ENCODE measurements at regions not wholly inside any gene's neighbourhood (a gene's known extent, or its start where the extent isn't known, plus 50 kb on each side); places are given as distances from the start of the nearest gene placed in this dataset.

- no peaks in the 10 kb centered on the region for H3K36me3 ChIP-seq
- H3K27ac ChIP-seq: no peak overlapping the region
- H3K4me1 ChIP-seq: no peaks in the 10 kb centered on the region
- WGBS, 2 donors: 92 to 99% methylated on average over 4 of the region's 4 CpGs
- no peak for FAIRE-seq
- no peak for TF ChIP-seq CTCF (IDR thresholded peaks at IDR 0.05)
- no peaks in the 10 kb centered on the region for H3K27me3 ChIP-seq
- no peak for DNase-seq
- H3K9me3 ChIP-seq: no peaks in the 10 kb centered on the region
- no peak overlapping the region for H3K4me3 ChIP-seq
- no peak for ATAC-seq
- intact Hi-C loops (cut with DNase I): no loop called here
Observed at GRCh38 chr18:73973972-73974371, 173.7 kb downstream of the FBXO15 start.

- H3K27ac ChIP-seq: no peak overlapping the region
- H3K4me3 ChIP-seq: no peak overlapping the region
- ATAC-seq: no peak
- H3K36me3 ChIP-seq: no peaks in the 10 kb centered on the region
- H3K27me3 ChIP-seq: no peaks in the 10 kb centered on the region
- DNase-seq: no peak
- intact Hi-C loops (cut with DNase I): no loop called here
- TF ChIP-seq CTCF (IDR thresholded peaks at IDR 0.05): no peak
- H3K4me1 ChIP-seq: no peaks in the 10 kb centered on the region
- WGBS, 2 donors: 59 to 68% methylated on average over 2 of the region's 2 CpGs
- no peak for FAIRE-seq
- no peaks in the 10 kb centered on the region for H3K9me3 ChIP-seq
Observed at GRCh38 chr18:73966954-73967353, 180.7 kb downstream of the FBXO15 start.

- no peak for ATAC-seq
- Histone ChIP-seq H3K4me1 (no peaks in the 10 kb centered on the region), H3K4me3 (no peak overlapping the region), H3K27me3 (no peaks in the 10 kb centered on the region), H3K36me3 (no peaks in the 10 kb centered on the region), H3K9me3 (no peaks in the 10 kb centered on the region), H3K27ac (no peak overlapping the region)
- FAIRE-seq: no peak
- DNase-seq: no peak
- intact Hi-C loops (cut with DNase I): no loop called here
- 52 to 71% methylated on average over 3 of the region's 3 CpGs for WGBS, 2 donors
- no peak for TF ChIP-seq CTCF (IDR thresholded peaks at IDR 0.05)
Observed at GRCh38 chr18:73962256-73962655, 185.4 kb downstream of the FBXO15 start.

- H3K9me3 ChIP-seq: no peaks in the 10 kb centered on the region
- ATAC-seq: no peak
Observed at GRCh38 chr18:73961804-73962203, 185.8 kb downstream of the FBXO15 start.

GRCh38 chr18:73959352-73959751, 188.3 kb downstream of the FBXO15 start:
- no peak for FAIRE-seq
- DNase-seq: no peak
- H3K36me3 ChIP-seq: no peaks in the 10 kb centered on the region
- no peak for TF ChIP-seq CTCF (IDR thresholded peaks at IDR 0.05)
- H3K4me1 ChIP-seq: no peaks in the 10 kb centered on the region
- H3K27ac ChIP-seq: no peak overlapping the region
- no peaks in the 10 kb centered on the region for H3K9me3 ChIP-seq
- 35 to 37% methylated on average over 5 of the region's 5 CpGs for WGBS, 2 donors
- no peak for ATAC-seq
- no peak overlapping the region for H3K4me3 ChIP-seq
- intact Hi-C loops (cut with DNase I): no loop called here
- H3K27me3 ChIP-seq: no peaks in the 10 kb centered on the region

More at GRCh38 chr18:73961804-73962203, 185.8 kb downstream of the FBXO15 start:
- intact Hi-C loops (cut with DNase I): no loop called here
- H3K27ac ChIP-seq: no peak overlapping the region
- DNase-seq: no peak
- no peaks in the 10 kb centered on the region for H3K27me3 ChIP-seq
- TF ChIP-seq CTCF (IDR thresholded peaks at IDR 0.05): no peak
- no peaks in the 10 kb centered on the region for H3K4me1 ChIP-seq
- no peak for FAIRE-seq
- no peak overlapping the region for H3K4me3 ChIP-seq
- H3K36me3 ChIP-seq: no peaks in the 10 kb centered on the region
